ENCODE measurements at regions not wholly inside any gene's neighbourhood (a gene's known extent, or its start where the extent isn't known, plus 50 kb on each side); places are given as distances from the start of the nearest gene placed in this dataset.

GRCh38 chr1:8078176-8078671, 52.1 kb upstream of the ERRFI1 start:
- Histone ChIP-seq H3K27ac (ENCODE audit: low read depth in 1 of 2, low read length in 1 of 2) (peak overlapping the region in 1 of 2 donors; percentile 20), H3K9ac (ENCODE audit: insufficient read depth in 1 of 2, low read length in 2 of 2) (no peak overlapping the region), H3K4me3 (no peak overlapping the region), H3K27me3 (ENCODE audit: control insufficient read depth in 3 of 3, insufficient read depth in 3 of 3, low read length in 2 of 3) (no peaks in the 10 kb centered on the region), H3K9me3 (ENCODE audit: control insufficient read depth in 4 of 4, insufficient read depth in 3 of 4, low read length in 3 of 4) (no peaks in the 10 kb centered on the region), H3K4me1 (ENCODE audit: control insufficient read depth in 5 of 5, insufficient read depth in 5 of 5, low read length in 5 of 5) (peaks cover 1 to 41% (median 14%) of the 10 kb centered on the region in 5 donors), H3K36me3 (ENCODE audit: control insufficient read depth in 4 of 4, insufficient read depth in 4 of 4, low read length in 4 of 4) (no peaks in the 10 kb centered on the region)
- 69 to 77% methylated on average over 6 of the region's 6 CpGs for WGBS, 2 donors
- DNase-seq (no peak), ATAC-seq (ENCODE audit: insufficient read depth, low FRiP score) (no peak)
- no peak for TF ChIP-seq CTCF (IDR thresholded peaks at IDR 0.05; ENCODE audit: control extremely low read depth, extremely low read depth)

DNA sequence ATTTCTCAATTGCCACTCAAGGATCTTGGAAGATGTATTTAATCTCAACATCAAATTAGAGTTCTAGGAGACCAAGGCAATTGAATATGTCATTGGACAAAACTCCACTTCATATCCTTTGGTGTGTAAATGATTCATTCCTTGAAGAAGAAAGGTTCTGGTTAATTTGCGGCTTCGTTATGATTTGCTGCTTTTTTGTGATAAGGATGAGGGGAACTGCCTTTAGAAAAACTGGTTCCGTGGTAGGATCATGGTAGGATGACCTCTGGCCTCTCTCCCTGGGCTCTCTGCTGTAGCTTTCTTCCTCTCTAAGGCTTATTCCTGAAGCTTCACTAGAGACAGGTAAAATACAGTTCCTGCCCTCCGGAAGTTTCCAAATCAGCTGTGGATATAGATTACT, 51.5 kb upstream of the ERRFI1 start:
- Histone ChIP-seq H3K36me3 (ENCODE audit: control insufficient read depth in 4 of 4, insufficient read depth in 4 of 4, low read length in 4 of 4) (no peaks in the 10 kb centered on the region), H3K4me3 (no peak overlapping the region), H3K9me3 (ENCODE audit: control insufficient read depth in 4 of 4, insufficient read depth in 3 of 4, low read length in 3 of 4) (no peaks in the 10 kb centered on the region), H3K27me3 (ENCODE audit: control insufficient read depth in 3 of 3, insufficient read depth in 3 of 3, low read length in 2 of 3) (no peaks in the 10 kb centered on the region), H3K4me1 (ENCODE audit: control insufficient read depth in 5 of 5, insufficient read depth in 5 of 5, low read length in 5 of 5) (peaks cover 1 to 41% (median 14%) of the 10 kb centered on the region in 5 donors), H3K9ac (ENCODE audit: insufficient read depth in 1 of 2, low read length in 2 of 2) (peak overlapping the region in 1 of 2 donors; percentile 63), H3K27ac (ENCODE audit: low read depth in 1 of 2, low read length in 1 of 2) (peak overlapping the region; percentile 49 to 68)
- WGBS, 2 donors: 66 to 76% methylated on average over 4 of the region's 4 CpGs
- peak in 2 of 3 donors; percentile 61 to 70 for DNase-seq
- ATAC-seq (ENCODE audit: insufficient read depth, low FRiP score): no peak
- no peak for TF ChIP-seq CTCF (IDR thresholded peaks at IDR 0.05; ENCODE audit: control extremely low read depth, extremely low read depth)

DNA sequence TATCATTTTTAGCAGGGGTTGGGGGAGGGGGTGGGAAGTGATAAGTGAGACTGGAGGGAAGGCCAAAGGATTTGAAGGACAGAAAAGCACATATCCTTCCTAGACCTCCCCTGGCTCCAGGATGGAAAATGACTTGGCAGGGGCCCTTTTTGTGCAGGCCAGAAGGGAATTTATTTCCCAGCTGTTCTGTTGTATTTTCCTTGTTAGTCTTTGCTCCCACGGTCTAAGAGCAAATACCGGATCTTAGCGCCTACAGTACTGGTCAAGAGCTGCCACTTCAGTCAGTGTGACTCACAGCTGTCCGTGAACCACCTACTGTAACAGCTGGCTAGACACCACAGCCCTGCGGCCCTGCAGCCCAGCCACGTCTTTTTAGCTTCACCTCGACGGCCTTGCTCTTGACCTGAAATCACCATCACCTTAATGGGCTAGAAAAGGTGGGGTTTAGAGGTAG, 51.0 kb upstream of the ERRFI1 start:
- WGBS, 2 donors: 58 to 83% methylated on average over 8 of the region's 8 CpGs
- DNase-seq (peak; percentile 87 to 96 (median 94)), ATAC-seq (ENCODE audit: insufficient read depth, low FRiP score) (peak; percentile 69)
- H3K4me1 ChIP-seq (ENCODE audit: control insufficient read depth in 5 of 5, insufficient read depth in 5 of 5, low read length in 5 of 5): peaks cover 1 to 41% (median 14%) of the 10 kb centered on the region in 5 donors
- H3K9me3 ChIP-seq (ENCODE audit: control insufficient read depth in 4 of 4, insufficient read depth in 3 of 4, low read length in 3 of 4): no peaks in the 10 kb centered on the region
- H3K27me3 ChIP-seq (ENCODE audit: control insufficient read depth in 3 of 3, insufficient read depth in 3 of 3, low read length in 2 of 3): no peaks in the 10 kb centered on the region
- H3K27ac ChIP-seq (ENCODE audit: low read depth in 1 of 2, low read length in 1 of 2): peak overlapping the region; percentile 23 to 65
- no peak overlapping the region for H3K9ac ChIP-seq (ENCODE audit: insufficient read depth in 1 of 2, low read length in 2 of 2)
- H3K4me3 ChIP-seq: no peak overlapping the region
- no peaks in the 10 kb centered on the region for H3K36me3 ChIP-seq (ENCODE audit: control insufficient read depth in 4 of 4, insufficient read depth in 4 of 4, low read length in 4 of 4)
- no peak for TF ChIP-seq CTCF (IDR thresholded peaks at IDR 0.05; ENCODE audit: control extremely low read depth, extremely low read depth)

DNA sequence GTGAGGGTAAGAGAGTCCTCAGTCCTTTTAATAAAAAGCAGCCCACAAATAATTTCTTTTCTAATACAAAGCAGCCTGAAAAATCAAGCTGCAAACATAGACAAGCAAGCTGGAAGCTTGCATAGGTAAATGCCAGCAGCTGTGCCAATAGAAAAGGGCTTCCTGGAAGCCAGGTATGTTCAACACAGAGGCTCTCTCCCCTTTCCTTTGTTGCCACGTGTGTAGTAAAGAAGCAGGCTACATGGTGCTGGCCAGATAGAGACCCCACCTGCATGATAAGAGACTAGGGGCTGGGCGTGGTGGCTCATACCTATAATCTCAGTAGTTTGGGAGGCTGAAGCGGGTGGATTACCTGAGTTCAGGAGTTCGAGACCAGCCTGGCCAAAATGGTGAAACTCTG, 50.1 kb upstream of the ERRFI1 start:
- DNase-seq: no peak
- no peak overlapping the region for H3K4me3 ChIP-seq
- no peak overlapping the region for H3K9ac ChIP-seq (ENCODE audit: insufficient read depth in 1 of 2, low read length in 2 of 2)
- H3K9me3 ChIP-seq (ENCODE audit: control insufficient read depth in 4 of 4, insufficient read depth in 3 of 4, low read length in 3 of 4): no peaks in the 10 kb centered on the region
- no peak for TF ChIP-seq CTCF (IDR thresholded peaks at IDR 0.05; ENCODE audit: control extremely low read depth, extremely low read depth)
- no peaks in the 10 kb centered on the region for H3K27me3 ChIP-seq (ENCODE audit: control insufficient read depth in 3 of 3, insufficient read depth in 3 of 3, low read length in 2 of 3)
- ATAC-seq (ENCODE audit: insufficient read depth, low FRiP score): no peak
- 83 to 87% methylated on average over 4 of the region's 4 CpGs for WGBS, 2 donors
- H3K36me3 ChIP-seq (ENCODE audit: control insufficient read depth in 4 of 4, insufficient read depth in 4 of 4, low read length in 4 of 4): no peaks in the 10 kb centered on the region
- H3K4me1 ChIP-seq (ENCODE audit: control insufficient read depth in 5 of 5, insufficient read depth in 5 of 5, low read length in 5 of 5): peaks cover 1 to 41% (median 14%) of the 10 kb centered on the region in 5 donors
- peak overlapping the region in 1 of 2 donors; percentile 82 for H3K27ac ChIP-seq (ENCODE audit: low read depth in 1 of 2, low read length in 1 of 2)
